ENCODE measurements at regions not wholly inside any gene's neighbourhood (a gene's known extent, or its start where the extent isn't known, plus 50 kb on each side); places are given as distances from the start of the nearest gene placed in this dataset.
"Not testable (repeated sequence)": the region's sequence is repeated elsewhere in the genome, so short reads cannot be mapped to it uniquely, and the experiment has no call there.

DNA sequence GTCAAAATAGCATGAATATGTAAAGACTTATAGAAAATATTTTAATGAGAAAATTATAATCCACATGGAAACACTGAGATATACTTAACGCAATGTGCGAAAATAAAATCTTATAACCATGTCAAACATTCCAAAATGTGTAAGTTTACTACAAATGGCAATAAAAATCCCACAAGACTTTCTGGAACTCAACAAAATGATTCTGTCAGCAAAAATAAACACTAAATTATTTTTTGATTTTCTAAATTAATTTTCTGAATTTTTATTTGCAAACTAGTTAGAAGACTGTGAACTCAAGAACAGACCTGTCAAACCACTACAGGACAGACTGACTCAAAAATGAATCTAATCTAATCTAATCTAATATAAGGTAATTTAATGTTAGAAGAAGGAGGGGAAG lies 160.8 kb upstream of the KCTD7 start:
- Histone ChIP-seq H3K27me3 (ENCODE audit: control insufficient read depth, insufficient read depth, low read length) (no peaks in the 10 kb centered on the region), H3K4me3 (ENCODE audit: low read depth, low read length) (no peak overlapping the region), H3K9me3 (ENCODE audit: control insufficient read depth, insufficient read depth, low read length) (no peaks in the 10 kb centered on the region), H3K36me3 (ENCODE audit: control insufficient read depth, insufficient read depth, low read length) (no peaks in the 10 kb centered on the region), H3K27ac (ENCODE audit: low read depth, low read length) (no peak overlapping the region), H3K4me1 (ENCODE audit: control insufficient read depth, insufficient read depth, low read length) (no peaks in the 10 kb centered on the region)
- DNase-seq (ENCODE audit: low read depth in 4 of 6, low spot score in 6 of 6): no peak
- WGBS (ENCODE audit: insufficient coverage): no CpG with 5 or more reads among the region's 2 CpGs

DNA sequence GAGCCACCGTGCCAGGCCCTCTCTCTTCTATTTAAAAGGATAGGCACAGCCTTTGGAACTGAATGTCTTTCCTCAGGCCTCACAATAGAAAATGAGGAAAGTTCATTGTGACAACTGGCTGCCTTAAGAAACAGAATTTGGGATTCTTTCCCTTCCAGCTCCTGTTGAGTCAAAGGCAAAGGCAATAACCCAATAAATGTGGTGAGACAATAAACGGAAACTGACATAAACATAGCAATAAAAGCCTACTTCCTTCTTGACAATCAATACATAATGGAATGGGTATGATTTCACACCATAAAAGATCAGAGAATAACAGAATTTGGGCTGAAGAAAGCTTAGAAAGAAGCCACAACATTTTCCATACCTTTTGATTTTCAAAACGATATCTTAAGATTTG lies 155.6 kb upstream of the KCTD7 start:
- WGBS (ENCODE audit: insufficient coverage): no CpG with 5 or more reads among the region's 3 CpGs
- H3K4me3 ChIP-seq (ENCODE audit: low read depth, low read length); DNase-seq (ENCODE audit: low read depth in 4 of 6, low spot score in 6 of 6); H3K27me3 ChIP-seq (ENCODE audit: control insufficient read depth, insufficient read depth, low read length); H3K4me1 ChIP-seq (ENCODE audit: control insufficient read depth, insufficient read depth, low read length); H3K9me3 ChIP-seq (ENCODE audit: control insufficient read depth, insufficient read depth, low read length); H3K27ac ChIP-seq (ENCODE audit: low read depth, low read length): not testable (repeated sequence)
- peaks cover 19% of the 10 kb centered on the region for H3K36me3 ChIP-seq (ENCODE audit: control insufficient read depth, insufficient read depth, low read length)

DNA sequence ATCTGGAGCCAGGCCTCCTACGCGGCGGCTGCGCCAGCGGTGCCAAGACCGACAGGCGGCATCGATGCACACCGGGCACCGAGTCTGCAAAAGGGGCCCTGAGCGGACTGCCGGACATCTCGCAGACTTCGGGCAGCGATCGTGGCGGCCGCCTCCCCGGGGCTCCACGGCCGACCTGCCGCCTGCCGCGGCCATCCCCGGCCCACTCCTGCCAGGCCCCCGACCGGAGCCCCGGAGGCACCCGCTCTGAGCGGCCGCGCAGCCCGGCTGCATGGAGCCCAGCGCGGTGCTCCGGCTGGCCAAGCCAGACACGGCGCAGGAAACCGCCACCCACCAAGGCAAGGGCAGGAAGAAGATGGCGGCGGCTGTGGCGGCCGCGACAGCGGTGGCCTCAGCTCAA lies 154.2 kb upstream of the KCTD7 start:
- WGBS (ENCODE audit: insufficient coverage): 98% methylated on average over 37 of the region's 45 CpGs
- Histone ChIP-seq H3K27ac (ENCODE audit: low read depth, low read length) (no peak overlapping the region), H3K4me3 (ENCODE audit: low read depth, low read length) (no peak overlapping the region), H3K9me3 (ENCODE audit: control insufficient read depth, insufficient read depth, low read length) (no peaks in the 10 kb centered on the region), H3K4me1 (ENCODE audit: control insufficient read depth, insufficient read depth, low read length) (no peaks in the 10 kb centered on the region), H3K36me3 (ENCODE audit: control insufficient read depth, insufficient read depth, low read length) (peaks cover 23% of the 10 kb centered on the region), H3K27me3 (ENCODE audit: control insufficient read depth, insufficient read depth, low read length) (no peaks in the 10 kb centered on the region)
- no peak for DNase-seq (ENCODE audit: low read depth in 4 of 6, low spot score in 6 of 6)

DNA sequence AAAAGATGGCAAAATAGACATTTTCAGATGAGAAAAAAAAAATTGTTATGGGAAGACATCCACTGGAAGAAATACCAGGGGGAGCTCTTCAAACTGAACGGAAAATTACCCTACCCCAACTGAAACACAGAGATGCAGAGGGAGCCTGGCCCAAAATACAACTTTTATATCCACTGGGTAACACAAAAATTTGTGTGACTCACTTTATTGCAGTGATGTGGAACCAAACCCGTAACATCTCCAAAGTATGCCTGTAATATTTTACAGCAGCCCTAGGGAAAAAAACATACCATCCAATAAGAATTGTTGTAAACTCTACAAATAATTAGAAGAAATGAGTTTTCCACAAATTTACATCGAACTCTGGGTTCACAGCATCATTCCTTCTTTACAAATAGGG lies 152.6 kb upstream of the KCTD7 start:
- not testable (repeated sequence) for H3K27ac ChIP-seq (ENCODE audit: low read depth, low read length); H3K9me3 ChIP-seq (ENCODE audit: control insufficient read depth, insufficient read depth, low read length); H3K27me3 ChIP-seq (ENCODE audit: control insufficient read depth, insufficient read depth, low read length); DNase-seq (ENCODE audit: low read depth in 4 of 6, low spot score in 6 of 6); H3K4me1 ChIP-seq (ENCODE audit: control insufficient read depth, insufficient read depth, low read length); H3K4me3 ChIP-seq (ENCODE audit: low read depth, low read length)
- peaks cover 23% of the 10 kb centered on the region for H3K36me3 ChIP-seq (ENCODE audit: control insufficient read depth, insufficient read depth, low read length)
- no CpG with 5 or more reads among the region's 3 CpGs for WGBS (ENCODE audit: insufficient coverage)

DNA sequence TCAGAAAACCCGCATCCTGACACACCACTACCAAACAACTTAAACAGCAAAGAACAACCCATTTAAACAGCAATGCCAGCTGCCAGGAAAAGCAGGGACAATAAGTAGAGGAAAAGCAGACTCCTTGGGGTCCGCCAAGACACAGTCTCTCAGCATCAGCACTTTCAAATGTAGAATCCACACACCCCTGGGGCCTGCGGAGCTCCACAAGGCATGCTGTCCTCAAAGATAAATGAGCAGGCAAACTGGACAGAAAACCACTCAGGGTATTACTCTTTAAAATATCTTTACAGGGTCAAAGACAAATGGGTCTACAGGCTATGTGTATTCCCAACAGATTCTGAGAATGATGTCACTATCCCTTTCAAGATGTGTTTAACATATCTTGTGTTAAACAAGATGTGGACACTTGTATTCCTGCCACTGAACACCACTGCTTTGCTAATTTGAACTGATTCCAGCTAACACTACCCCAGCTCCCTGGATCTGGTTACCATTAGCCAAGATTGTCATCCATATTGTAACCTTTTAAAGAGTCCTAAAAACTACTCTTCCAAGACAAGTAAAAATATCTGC lies 150.8 kb upstream of the KCTD7 start:
- H3K36me3 ChIP-seq (ENCODE audit: control insufficient read depth, insufficient read depth, low read length): peaks cover 26% of the 10 kb centered on the region
- not testable (repeated sequence) for H3K27ac ChIP-seq (ENCODE audit: low read depth, low read length); H3K4me3 ChIP-seq (ENCODE audit: low read depth, low read length); H3K4me1 ChIP-seq (ENCODE audit: control insufficient read depth, insufficient read depth, low read length); DNase-seq (ENCODE audit: low read depth in 4 of 6, low spot score in 6 of 6); H3K9me3 ChIP-seq (ENCODE audit: control insufficient read depth, insufficient read depth, low read length); H3K27me3 ChIP-seq (ENCODE audit: control insufficient read depth, insufficient read depth, low read length)
- no CpG with 5 or more reads among the region's 3 CpGs for WGBS (ENCODE audit: insufficient coverage)

DNA sequence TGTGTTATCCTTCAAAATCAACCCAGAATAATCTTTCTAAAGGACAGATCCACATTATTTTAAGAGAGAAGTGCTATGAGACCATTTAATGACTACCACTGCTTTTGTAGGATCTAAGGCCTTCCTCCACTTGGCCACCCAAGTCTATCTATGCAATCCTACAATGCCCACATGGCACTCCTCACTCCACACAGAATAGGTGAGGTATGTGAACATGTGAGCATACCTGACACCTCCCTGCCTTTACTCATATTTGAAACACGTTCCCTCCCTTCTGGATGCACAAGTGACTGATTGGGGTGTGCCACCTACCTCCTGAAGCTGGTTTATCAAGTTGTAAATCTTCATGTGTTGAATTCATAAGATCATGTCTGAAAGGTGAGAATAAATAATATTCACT lies 147.5 kb upstream of the KCTD7 start:
- H3K27me3 ChIP-seq (ENCODE audit: control insufficient read depth, insufficient read depth, low read length); H3K27ac ChIP-seq (ENCODE audit: low read depth, low read length); H3K4me3 ChIP-seq (ENCODE audit: low read depth, low read length); H3K4me1 ChIP-seq (ENCODE audit: control insufficient read depth, insufficient read depth, low read length); DNase-seq (ENCODE audit: low read depth in 4 of 6, low spot score in 6 of 6); H3K9me3 ChIP-seq (ENCODE audit: control insufficient read depth, insufficient read depth, low read length): not testable (repeated sequence)
- WGBS (ENCODE audit: insufficient coverage): no CpG with 5 or more reads among the region's 1 CpG
- H3K36me3 ChIP-seq (ENCODE audit: control insufficient read depth, insufficient read depth, low read length): peaks cover 10% of the 10 kb centered on the region

DNA sequence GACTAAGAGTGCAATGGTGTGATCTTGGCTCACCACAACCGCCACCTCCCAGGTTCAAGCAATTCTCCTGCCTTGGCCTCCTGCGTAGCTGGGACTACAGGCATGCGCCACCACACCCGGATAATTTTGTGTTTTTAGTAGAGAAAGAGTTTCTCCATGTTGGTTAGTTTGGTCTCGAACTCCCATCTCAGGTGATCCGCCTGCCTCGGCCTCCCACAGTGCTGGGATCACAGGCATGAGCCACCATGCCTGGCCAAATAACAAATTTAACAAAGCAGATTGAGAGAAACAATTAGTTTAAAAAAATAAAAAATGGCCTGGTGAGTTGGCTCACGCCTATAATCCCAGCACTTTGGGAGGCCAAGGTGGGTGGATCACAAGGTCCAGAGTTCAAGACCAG lies 139.6 kb upstream of the KCTD7 start:
- 100% methylated on average over 1 of the region's 8 CpGs for WGBS (ENCODE audit: insufficient coverage)

DNA sequence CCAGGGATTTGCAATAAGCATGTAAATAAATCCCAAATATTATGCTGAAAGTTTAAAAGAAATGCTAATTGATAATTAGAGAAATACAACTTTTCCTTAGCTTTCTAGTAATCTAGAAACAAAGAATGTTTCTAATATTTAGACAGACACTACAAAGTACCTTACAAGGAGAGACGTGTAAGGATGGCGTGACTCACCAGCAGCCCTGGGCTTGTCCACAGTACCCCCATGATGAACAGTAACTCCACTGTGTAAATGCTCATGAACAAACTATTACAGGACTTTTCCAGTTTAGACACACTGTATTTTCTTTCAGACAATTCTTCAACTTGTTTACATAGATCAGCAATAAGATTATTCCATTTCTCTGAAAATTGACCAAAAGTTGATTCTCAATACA lies 138.9 kb upstream of the KCTD7 start:
- H3K9me3 ChIP-seq (ENCODE audit: control insufficient read depth, insufficient read depth, low read length); H3K36me3 ChIP-seq (ENCODE audit: control insufficient read depth, insufficient read depth, low read length); H3K4me3 ChIP-seq (ENCODE audit: low read depth, low read length); H3K27ac ChIP-seq (ENCODE audit: low read depth, low read length); DNase-seq (ENCODE audit: low read depth in 4 of 6, low spot score in 6 of 6); H3K27me3 ChIP-seq (ENCODE audit: control insufficient read depth, insufficient read depth, low read length): not testable (repeated sequence)
- WGBS (ENCODE audit: insufficient coverage): 63% methylated on average over 1 of the region's 2 CpGs
- peaks cover 23% of the 10 kb centered on the region for H3K4me1 ChIP-seq (ENCODE audit: control insufficient read depth, insufficient read depth, low read length)

More for the DNA sequence above, 139.6 kb upstream of the KCTD7 start:
- not testable (repeated sequence) for H3K27ac ChIP-seq (ENCODE audit: low read depth, low read length); H3K36me3 ChIP-seq (ENCODE audit: control insufficient read depth, insufficient read depth, low read length); DNase-seq (ENCODE audit: low read depth in 4 of 6, low spot score in 6 of 6); H3K9me3 ChIP-seq (ENCODE audit: control insufficient read depth, insufficient read depth, low read length); H3K27me3 ChIP-seq (ENCODE audit: control insufficient read depth, insufficient read depth, low read length); H3K4me3 ChIP-seq (ENCODE audit: low read depth, low read length)
- H3K4me1 ChIP-seq (ENCODE audit: control insufficient read depth, insufficient read depth, low read length): peaks cover 16% of the 10 kb centered on the region

DNA sequence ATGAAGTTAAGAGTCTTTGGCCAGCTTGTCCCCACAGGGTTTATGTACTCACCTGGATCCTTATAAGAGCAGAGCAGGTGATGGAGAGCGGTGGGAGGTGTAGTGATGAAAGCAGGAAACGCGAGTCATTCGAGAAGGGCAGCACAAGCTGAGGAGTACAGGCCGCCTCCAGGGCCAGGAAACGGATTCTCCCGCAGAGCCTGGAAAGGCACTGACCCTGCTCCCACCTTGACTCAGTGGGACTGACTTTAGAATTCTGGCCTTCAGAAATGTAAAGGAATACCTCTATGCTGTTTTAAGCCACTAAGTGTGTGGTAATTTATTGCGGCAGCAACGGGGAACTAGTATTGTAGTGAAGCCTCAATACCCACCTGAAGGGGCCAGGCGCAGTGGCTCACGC lies 137.7 kb upstream of the KCTD7 start:
- not testable (repeated sequence) for H3K27ac ChIP-seq (ENCODE audit: low read depth, low read length); H3K27me3 ChIP-seq (ENCODE audit: control insufficient read depth, insufficient read depth, low read length); H3K36me3 ChIP-seq (ENCODE audit: control insufficient read depth, insufficient read depth, low read length); H3K4me3 ChIP-seq (ENCODE audit: low read depth, low read length); DNase-seq (ENCODE audit: low read depth in 4 of 6, low spot score in 6 of 6); H3K9me3 ChIP-seq (ENCODE audit: control insufficient read depth, insufficient read depth, low read length)
- peaks cover 23% of the 10 kb centered on the region for H3K4me1 ChIP-seq (ENCODE audit: control insufficient read depth, insufficient read depth, low read length)
- 87% methylated on average over 4 of the region's 11 CpGs for WGBS (ENCODE audit: insufficient coverage)

DNA sequence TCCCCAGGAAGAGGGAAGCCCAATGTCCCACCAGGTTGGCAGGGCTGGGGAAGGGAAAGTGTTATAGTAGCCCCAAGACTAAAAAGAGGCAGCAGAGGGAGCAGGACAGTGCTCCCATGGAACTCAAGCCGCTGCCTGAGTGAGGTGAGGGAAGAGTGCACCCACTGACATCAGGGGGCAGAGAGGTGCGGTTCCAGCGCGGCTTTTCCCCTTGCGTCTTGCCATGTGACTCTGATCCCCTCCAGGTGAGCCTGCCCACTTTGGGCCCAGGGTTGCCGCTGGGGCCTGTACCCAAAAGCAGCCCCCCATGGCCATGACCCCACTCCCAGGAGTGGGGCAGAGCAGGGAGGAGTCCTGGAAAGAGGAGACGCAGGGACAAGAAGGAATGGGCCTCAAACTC lies 136.3 kb upstream of the KCTD7 start:
- Histone ChIP-seq H3K4me1 (ENCODE audit: control insufficient read depth, insufficient read depth, low read length) (peaks cover 23% of the 10 kb centered on the region), H3K4me3 (ENCODE audit: low read depth, low read length) (peak overlapping the region; percentile 71)
- H3K9me3 ChIP-seq (ENCODE audit: control insufficient read depth, insufficient read depth, low read length); H3K27me3 ChIP-seq (ENCODE audit: control insufficient read depth, insufficient read depth, low read length); DNase-seq (ENCODE audit: low read depth in 4 of 6, low spot score in 6 of 6); H3K27ac ChIP-seq (ENCODE audit: low read depth, low read length); H3K36me3 ChIP-seq (ENCODE audit: control insufficient read depth, insufficient read depth, low read length): not testable (repeated sequence)
- 84% methylated on average over 6 of the region's 7 CpGs for WGBS (ENCODE audit: insufficient coverage)
